ENCODE measurements at regions not wholly inside any gene's neighbourhood (a gene's known extent, or its start where the extent isn't known, plus 50 kb on each side); places are given as distances from the start of the nearest gene placed in this dataset.

DNA sequence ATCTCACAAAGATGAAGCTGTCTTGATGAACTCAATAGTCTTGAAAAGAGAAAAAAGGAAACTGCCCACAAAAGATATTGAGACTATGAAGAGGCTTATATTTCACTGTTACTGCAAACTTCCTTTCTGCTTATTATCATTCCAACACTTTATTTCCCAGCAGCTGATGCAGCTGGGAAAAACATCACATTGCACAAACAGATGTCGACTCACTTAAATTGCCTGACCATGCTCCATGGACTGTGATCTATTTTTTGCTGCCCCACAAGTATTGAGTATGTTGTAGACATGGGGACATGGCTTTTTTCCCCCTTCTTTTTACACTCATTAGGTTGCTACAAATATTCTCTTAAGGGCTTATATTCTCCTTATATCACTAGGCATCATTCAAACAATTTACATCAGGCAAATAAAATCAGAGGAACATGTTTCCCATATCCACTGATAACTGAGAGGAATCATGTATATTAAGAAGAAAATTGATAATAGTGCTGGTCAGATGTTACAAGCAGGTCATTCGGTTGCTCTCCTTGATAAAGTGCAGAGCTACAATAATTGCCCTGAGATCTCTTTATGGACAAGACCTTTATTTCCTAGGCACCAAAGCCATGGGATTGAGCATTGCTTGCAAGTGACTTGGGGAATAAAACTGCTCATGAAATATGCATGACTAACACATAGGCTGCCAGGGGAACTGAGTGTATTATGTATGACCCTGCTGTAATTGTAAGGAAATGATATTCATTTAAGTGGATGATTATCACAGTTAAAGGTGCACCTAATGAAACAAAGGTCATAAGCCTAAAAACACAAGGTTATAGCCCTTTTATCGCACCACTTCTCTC, 509.9 kb downstream of the ZNF608 start:
- no peak overlapping the region for H3K4me3 ChIP-seq (ENCODE audit: low read depth, low read length)
- in situ Hi-C loops (cut with HindIII; ENCODE audit: low sequenced_read_pairs), result no loop called here
- TF ChIP-seq CTCF (IDR thresholded peaks at IDR 0.05; ENCODE audit: low read depth, low read length, missing control alignments), result no peak
- DNase-seq (ENCODE audit: low read depth), result no peak

GRCh38 chr5:124235576-124235975, 510.9 kb downstream of the ZNF608 start:
- TF ChIP-seq CTCF (IDR thresholded peaks at IDR 0.05; ENCODE audit: low read depth, low read length, missing control alignments), result no peak
- in situ Hi-C loops (cut with HindIII; ENCODE audit: low sequenced_read_pairs), result no loop called here
- no peak for DNase-seq (ENCODE audit: low read depth)
- H3K4me3 ChIP-seq (ENCODE audit: low read depth, low read length), result no peak overlapping the region

GRCh38 chr5:124234770-124235562, 511.5 kb downstream of the ZNF608 start:
- no peak for TF ChIP-seq CTCF (IDR thresholded peaks at IDR 0.05; ENCODE audit: low read depth, low read length, missing control alignments)
- no peak overlapping the region for H3K4me3 ChIP-seq (ENCODE audit: low read depth, low read length)
- in situ Hi-C loops (cut with HindIII; ENCODE audit: low sequenced_read_pairs), result no loop called here
- no peak for DNase-seq (ENCODE audit: low read depth)

- TF ChIP-seq CTCF (IDR thresholded peaks at IDR 0.05; ENCODE audit: low read depth, low read length, missing control alignments), result no peak
- no peak for DNase-seq (ENCODE audit: low read depth)
- H3K4me3 ChIP-seq (ENCODE audit: low read depth, low read length), result no peak overlapping the region
- in situ Hi-C loops (cut with HindIII; ENCODE audit: low sequenced_read_pairs), result no loop called here
These were observed 512.2 kb downstream of the ZNF608 start for GRCh38 chr5:124234022-124234769.

- in situ Hi-C loops (cut with HindIII; ENCODE audit: low sequenced_read_pairs), result no loop called here
- no peak for TF ChIP-seq CTCF (IDR thresholded peaks at IDR 0.05; ENCODE audit: low read depth, low read length, missing control alignments)
- no peak overlapping the region for H3K4me3 ChIP-seq (ENCODE audit: low read depth, low read length)
- no peak for DNase-seq (ENCODE audit: low read depth)
These were observed 513.9 kb downstream of the ZNF608 start for GRCh38 chr5:124232515-124232914.

DNA sequence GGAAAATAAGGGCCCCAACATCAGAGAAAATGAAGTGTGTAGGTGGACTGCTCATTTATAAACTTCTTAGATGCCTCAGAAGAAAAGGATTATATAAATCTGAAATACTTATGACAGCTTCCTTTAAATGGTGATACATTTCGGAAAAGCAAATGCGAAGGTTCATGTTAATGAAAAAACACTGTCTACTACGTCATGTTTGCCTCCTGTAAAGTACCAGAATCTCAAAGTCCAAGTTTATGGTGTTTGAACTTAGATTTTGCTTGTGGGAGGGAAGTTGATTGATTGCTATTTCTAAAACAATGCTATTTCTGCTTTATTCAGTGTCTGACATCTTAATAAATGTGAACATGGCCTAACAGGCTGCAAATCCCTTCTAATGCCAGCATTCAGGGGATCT, 514.6 kb downstream of the ZNF608 start:
- in situ Hi-C loops (cut with HindIII; ENCODE audit: low sequenced_read_pairs), result no loop called here
- no peak for TF ChIP-seq CTCF (IDR thresholded peaks at IDR 0.05; ENCODE audit: low read depth, low read length, missing control alignments)
- DNase-seq (ENCODE audit: low read depth), result no peak
- H3K4me3 ChIP-seq (ENCODE audit: low read depth, low read length), result no peak overlapping the region
